Activated T-cell treated with anti-CD3 and anti-CD28 coated beads, Interleukin-2, amount 50 U/mL, for 72 hours (primary cell): ENCODE measurements at regions not wholly inside any gene's neighbourhood (a gene's known extent, or its start where the extent isn't known, plus 50 kb on each side); places are given as distances from the start of the nearest gene placed in this dataset.

Source experiments
- ATAC-seq, 2 donors: fragments of 150-1000 bp; cut with Tn5 transposase; replicated peaks in 1 of 2; 2 replicates each; pipeline ENCODE4 v1.10.0; 2021; ENCODE audit warnings: moderate library complexity in 2 of 2, mild to moderate bottlenecking in 1 of 2
- DNase-seq, 2 donors: peaks; one replicate each; pipeline ENCODE4 v3.0.0; 2021 to 2022; ENCODE audit warnings: mixed read lengths in 1 of 2
- H3K27ac Mint-ChIP-seq: one replicate; pipeline ENCODE4 v1.8.0; 2022; ENCODE audit warnings: mild to moderate bottlenecking, moderate library complexity, mixed read lengths
- H3K27me3 Mint-ChIP-seq: one replicate; pipeline ENCODE4 v1.8.0; 2022; ENCODE audit warnings: low read depth, mixed read lengths
- H3K36me3 Mint-ChIP-seq, 2 donors: one replicate each; pipeline ENCODE4 v1.8.0; 2022; ENCODE audit warnings: mixed read lengths in 2 of 2, mild to moderate bottlenecking in 1 of 2; ENCODE audit not compliant: insufficient read depth in 2 of 2
- H3K4me1 Mint-ChIP-seq: one replicate; pipeline ENCODE4 v1.8.0; 2022; ENCODE audit warnings: low read depth, mixed read lengths
- H3K4me3 Mint-ChIP-seq, 2 donors: one replicate each; pipeline ENCODE4 v1.8.0; 2022; ENCODE audit warnings: mild to moderate bottlenecking in 2 of 2, mixed read lengths in 2 of 2, moderate library complexity in 2 of 2
- H3K9me3 Mint-ChIP-seq, 2 donors: one replicate each; pipeline ENCODE4 v1.8.0; 2022; ENCODE audit warnings: mixed read lengths in 2 of 2

- H3K27ac Mint-ChIP-seq, result no peak overlapping the region
- H3K36me3 Mint-ChIP-seq, result no peaks in the 10 kb centered on the region
- ATAC-seq (no peak), DNase-seq (no peak)
- no peaks in the 10 kb centered on the region for H3K27me3 Mint-ChIP-seq
- no peaks in the 10 kb centered on the region for H3K9me3 Mint-ChIP-seq
- H3K4me1 Mint-ChIP-seq, result no peaks in the 10 kb centered on the region
- H3K4me3 Mint-ChIP-seq, result no peak overlapping the region
Observed at GRCh38 chr3:154783521-154783931, 296.6 kb upstream of the MME start.

GRCh38 chr3:154783061-154783460 is 297.1 kb upstream of the MME start:
- Mint-ChIP-seq H3K4me1 (no peaks in the 10 kb centered on the region), H3K27me3 (no peaks in the 10 kb centered on the region), H3K4me3 (no peak overlapping the region), H3K9me3 (no peaks in the 10 kb centered on the region), H3K36me3 (no peaks in the 10 kb centered on the region), H3K27ac (no peak overlapping the region)
- no peak for DNase-seq
- no peak for ATAC-seq

- Mint-ChIP-seq H3K27ac (no peak overlapping the region), H3K36me3 (no peaks in the 10 kb centered on the region), H3K4me3 (no peak overlapping the region), H3K27me3 (no peaks in the 10 kb centered on the region), H3K4me1 (no peaks in the 10 kb centered on the region), H3K9me3 (no peaks in the 10 kb centered on the region)
- DNase-seq, result no peak
- no peak for ATAC-seq
Observed at GRCh38 chr3:154782151-154782550, 298.0 kb upstream of the MME start.

- H3K9me3 Mint-ChIP-seq, result no peaks in the 10 kb centered on the region
- no peak for ATAC-seq
- no peak overlapping the region for H3K27ac Mint-ChIP-seq
- no peaks in the 10 kb centered on the region for H3K4me1 Mint-ChIP-seq
- no peaks in the 10 kb centered on the region for H3K27me3 Mint-ChIP-seq
- no peaks in the 10 kb centered on the region for H3K36me3 Mint-ChIP-seq
- DNase-seq, result no peak
- H3K4me3 Mint-ChIP-seq, result no peak overlapping the region
Observed at GRCh38 chr3:154781595-154781994, 298.5 kb upstream of the MME start.

- DNase-seq, result no peak
- no peak for ATAC-seq
- Mint-ChIP-seq H3K27me3 (no peaks in the 10 kb centered on the region), H3K27ac (no peak overlapping the region), H3K4me3 (no peak overlapping the region), H3K9me3 (no peaks in the 10 kb centered on the region), H3K4me1 (no peaks in the 10 kb centered on the region), H3K36me3 (no peaks in the 10 kb centered on the region)
Observed at GRCh38 chr3:154780263-154780662, 299.9 kb upstream of the MME start.

GRCh38 chr3:154779571-154779970 is 300.5 kb upstream of the MME start:
- ATAC-seq, result no peak
- no peak overlapping the region for H3K4me3 Mint-ChIP-seq
- no peaks in the 10 kb centered on the region for H3K36me3 Mint-ChIP-seq
- DNase-seq, result no peak
- H3K9me3 Mint-ChIP-seq, result no peaks in the 10 kb centered on the region
- no peak overlapping the region for H3K27ac Mint-ChIP-seq
- no peaks in the 10 kb centered on the region for H3K4me1 Mint-ChIP-seq
- no peaks in the 10 kb centered on the region for H3K27me3 Mint-ChIP-seq

- no peaks in the 10 kb centered on the region for H3K4me1 Mint-ChIP-seq
- ATAC-seq (no peak), DNase-seq (no peak)
- no peaks in the 10 kb centered on the region for H3K9me3 Mint-ChIP-seq
- H3K36me3 Mint-ChIP-seq, result no peaks in the 10 kb centered on the region
- H3K27ac Mint-ChIP-seq, result no peak overlapping the region
- H3K4me3 Mint-ChIP-seq, result no peak overlapping the region
- H3K27me3 Mint-ChIP-seq, result no peaks in the 10 kb centered on the region
Observed at GRCh38 chr3:154778057-154778456, 302.1 kb upstream of the MME start.

GRCh38 chr3:154776549-154777225 is 303.4 kb upstream of the MME start:
- Mint-ChIP-seq H3K27ac (no peak overlapping the region), H3K36me3 (no peaks in the 10 kb centered on the region), H3K4me3 (no peak overlapping the region), H3K27me3 (no peaks in the 10 kb centered on the region), H3K9me3 (no peaks in the 10 kb centered on the region), H3K4me1 (no peaks in the 10 kb centered on the region)
- ATAC-seq (no peak), DNase-seq (no peak)

- Mint-ChIP-seq H3K4me3 (no peak overlapping the region), H3K27ac (no peak overlapping the region), H3K27me3 (no peaks in the 10 kb centered on the region), H3K4me1 (no peaks in the 10 kb centered on the region), H3K9me3 (no peaks in the 10 kb centered on the region), H3K36me3 (no peaks in the 10 kb centered on the region)
- ATAC-seq (no peak), DNase-seq (no peak)
Observed at GRCh38 chr3:154775821-154776548, 304.1 kb upstream of the MME start.

GRCh38 chr3:154766765-154767503 is 313.2 kb upstream of the MME start:
- Mint-ChIP-seq H3K27me3 (no peaks in the 10 kb centered on the region), H3K4me3 (no peak overlapping the region), H3K4me1 (no peaks in the 10 kb centered on the region), H3K9me3 (peaks cover 2 to 4% of the 10 kb centered on the region in 2 donors), H3K36me3 (no peaks in the 10 kb centered on the region), H3K27ac (no peak overlapping the region)
- no peak for DNase-seq
- no peak for ATAC-seq

- ATAC-seq, result no peak
- H3K4me3 Mint-ChIP-seq, result no peak overlapping the region
Observed at GRCh38 chr3:154764856-154765640, 315.1 kb upstream of the MME start.

GRCh38 chr3:154762486-154762885 is 317.6 kb upstream of the MME start:
- Mint-ChIP-seq H3K9me3 (no peaks in the 10 kb centered on the region), H3K27ac (no peak overlapping the region), H3K27me3 (no peaks in the 10 kb centered on the region), H3K36me3 (no peaks in the 10 kb centered on the region), H3K4me1 (no peaks in the 10 kb centered on the region), H3K4me3 (no peak overlapping the region)
- DNase-seq (no peak), ATAC-seq (no peak)

More at GRCh38 chr3:154764856-154765640, 315.1 kb upstream of the MME start:
- H3K36me3 Mint-ChIP-seq, result no peaks in the 10 kb centered on the region
- no peak for DNase-seq
- H3K27me3 Mint-ChIP-seq, result no peaks in the 10 kb centered on the region
- H3K4me1 Mint-ChIP-seq, result no peaks in the 10 kb centered on the region
- no peak overlapping the region for H3K27ac Mint-ChIP-seq
- peaks cover 2 to 4% of the 10 kb centered on the region in 2 donors for H3K9me3 Mint-ChIP-seq

- no peaks in the 10 kb centered on the region for H3K4me1 Mint-ChIP-seq
Observed at GRCh38 chr3:154759966-154760365, 320.2 kb upstream of the MME start.

More at GRCh38 chr3:154759966-154760365, 320.2 kb upstream of the MME start:
- H3K27ac Mint-ChIP-seq, result no peak overlapping the region
- no peaks in the 10 kb centered on the region for H3K9me3 Mint-ChIP-seq
- ATAC-seq (no peak), DNase-seq (no peak)
- no peaks in the 10 kb centered on the region for H3K27me3 Mint-ChIP-seq
- H3K36me3 Mint-ChIP-seq, result no peaks in the 10 kb centered on the region
- H3K4me3 Mint-ChIP-seq, result no peak overlapping the region
